ENCODE measurements at regions not wholly inside any gene's neighbourhood (a gene's known extent, or its start where the extent isn't known, plus 50 kb on each side); places are given as distances from the start of the nearest gene placed in this dataset.

DNA sequence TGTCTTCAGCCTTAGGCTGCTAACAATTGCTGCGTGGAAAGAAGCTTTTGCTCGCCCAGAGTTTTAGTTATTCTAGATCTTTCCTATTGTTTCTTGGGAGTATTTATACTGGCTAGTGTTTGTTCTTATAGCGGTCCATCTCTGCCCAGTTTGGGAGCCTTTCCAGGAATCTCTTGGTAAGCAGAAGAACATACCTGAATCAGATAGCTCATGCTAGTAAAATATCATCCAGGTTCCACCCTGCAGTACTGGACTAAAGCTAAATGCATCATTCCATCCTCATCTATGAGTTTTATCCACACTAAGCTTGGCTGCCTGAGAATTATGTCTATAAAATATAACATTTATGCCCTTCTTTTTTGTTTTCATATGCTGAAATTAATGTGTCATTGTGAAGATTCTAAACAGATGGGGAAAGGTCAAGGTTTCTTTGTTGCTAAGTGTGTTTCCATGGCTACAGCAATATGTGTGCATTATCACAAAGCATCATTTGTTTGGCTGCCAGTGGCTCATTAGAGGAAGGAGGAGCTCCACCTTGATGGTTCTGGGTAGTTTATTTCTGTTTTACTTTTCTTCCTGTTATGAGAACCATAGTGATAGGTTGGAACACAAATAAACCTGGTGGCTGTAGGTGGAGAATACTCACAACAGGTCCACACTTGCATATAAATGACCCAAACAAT, 182.8 kb downstream of the PIK3C3 start:
- DNase-seq, result no peak

DNA sequence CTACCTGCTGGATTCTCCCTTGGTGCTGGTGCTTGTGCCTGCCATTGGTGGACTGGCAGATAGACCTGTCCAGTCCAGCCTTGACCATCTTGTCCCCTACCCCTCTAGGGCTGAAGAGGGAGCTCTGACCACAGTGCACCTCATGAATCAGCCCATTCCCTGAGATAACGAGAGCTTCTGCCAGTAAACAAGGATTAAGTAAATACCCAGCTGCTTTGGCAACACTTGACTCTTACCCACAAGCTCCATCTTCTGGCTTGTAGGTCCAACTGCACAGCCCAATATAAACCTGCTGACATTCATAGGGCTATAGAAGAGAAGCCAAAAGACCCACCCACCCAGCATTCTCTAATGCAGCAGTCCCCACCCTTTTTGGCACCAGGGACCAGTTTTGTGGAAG, 186.4 kb downstream of the PIK3C3 start:
- DNase-seq, result no peak

DNA sequence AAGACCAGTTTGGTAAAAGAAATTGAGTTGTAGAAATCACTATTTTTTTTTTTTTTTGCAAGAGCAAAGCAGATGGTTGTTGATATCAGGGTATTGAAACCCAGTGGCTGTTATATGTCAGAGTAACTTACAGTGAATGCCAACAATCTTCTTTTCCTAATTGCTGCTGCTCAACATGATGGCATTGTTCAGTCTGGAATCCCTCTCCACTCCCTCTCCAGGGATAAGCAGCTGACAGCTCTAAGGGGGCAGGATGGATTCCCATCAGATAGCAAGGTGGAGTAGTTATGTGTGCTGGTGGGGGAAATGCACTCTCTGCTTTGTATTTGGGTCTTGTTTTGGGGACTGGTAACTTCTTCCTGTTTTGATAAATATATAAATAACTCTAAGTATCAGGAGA, 200.0 kb downstream of the PIK3C3 start:
- no peak for DNase-seq

- no peak for DNase-seq
Observed at GRCh38 chr18:42156281-42156680, 201.2 kb downstream of the PIK3C3 start.

- DNase-seq, result no peak
Observed at GRCh38 chr18:42157420-42157819, 202.4 kb downstream of the PIK3C3 start.

DNA sequence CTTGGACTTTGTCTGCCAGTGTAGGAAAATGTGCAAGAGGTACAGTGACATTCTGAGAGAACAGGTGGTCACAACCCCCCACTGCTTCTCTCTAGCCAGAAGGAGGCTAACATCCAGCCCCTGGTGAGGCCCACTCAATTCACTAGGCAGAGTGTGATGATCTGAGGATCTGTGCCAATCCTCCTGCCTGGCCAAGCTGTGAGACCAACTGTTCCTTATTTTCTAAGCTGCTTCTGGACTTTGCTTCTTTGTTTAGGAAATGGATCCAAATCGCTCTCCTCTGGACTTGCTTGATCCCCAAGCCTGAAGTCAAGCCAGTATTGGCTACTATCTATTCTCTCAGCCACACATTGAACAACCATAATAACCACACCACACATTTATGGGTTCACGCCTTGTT, 202.8 kb downstream of the PIK3C3 start:
- DNase-seq, result no peak

DNA sequence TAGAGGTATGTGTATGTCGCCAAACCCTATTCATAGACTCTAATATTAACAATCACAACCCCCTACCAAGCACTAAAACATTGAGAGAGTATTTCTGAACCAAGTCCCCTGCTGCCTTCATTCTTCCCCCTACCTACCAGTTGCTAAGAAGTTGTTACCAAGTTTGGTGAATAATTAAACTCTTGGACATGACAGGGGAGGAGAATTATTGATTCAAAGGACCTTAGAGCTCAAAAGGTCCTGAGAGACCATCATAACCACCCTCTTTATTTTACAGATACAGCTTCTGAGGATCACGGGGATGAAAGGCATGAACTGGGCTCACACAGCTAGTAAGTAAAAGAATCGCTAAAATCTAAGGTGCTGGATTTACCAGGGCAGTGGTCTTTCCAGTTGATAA, 204.1 kb downstream of the PIK3C3 start:
- no peak for DNase-seq

DNA sequence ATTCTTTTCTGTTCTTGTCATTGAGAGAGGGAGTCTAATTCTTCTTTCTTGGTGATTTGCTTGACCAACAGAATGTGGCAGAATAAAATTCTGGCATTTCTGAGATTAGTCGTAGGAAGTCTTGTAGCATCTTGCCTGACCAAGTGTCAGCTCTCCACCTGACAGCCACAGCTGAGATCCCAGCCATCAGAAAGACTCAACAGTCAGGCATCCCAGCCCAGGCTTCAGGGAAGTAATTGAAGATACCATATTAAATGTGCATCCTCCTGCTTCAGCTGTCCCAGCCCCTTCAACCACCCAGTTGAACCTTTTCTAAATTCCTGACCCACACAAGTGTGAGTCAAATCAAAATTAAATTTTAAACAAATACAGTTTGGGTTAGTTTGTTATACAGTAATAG, 208.3 kb downstream of the PIK3C3 start:
- DNase-seq, result no peak

DNA sequence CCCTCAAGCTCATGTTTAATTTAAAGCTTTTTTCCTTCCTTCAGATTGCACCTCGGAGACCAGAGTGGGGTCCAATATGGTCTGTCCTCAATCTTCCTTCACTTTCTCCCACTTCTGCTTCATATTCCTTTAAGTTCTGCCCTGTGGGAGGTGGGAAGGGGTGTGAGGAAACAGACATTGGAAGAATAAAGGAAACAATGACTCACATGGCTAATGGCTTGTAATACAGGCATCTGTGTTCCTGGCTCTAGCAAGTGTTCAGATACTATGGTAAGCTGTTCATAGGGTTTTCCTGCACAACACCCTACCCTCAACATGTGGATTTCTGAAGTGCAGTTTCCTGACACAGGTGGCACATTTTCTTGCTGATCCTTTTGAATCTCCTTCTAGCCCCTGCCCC, 209.5 kb downstream of the PIK3C3 start:
- DNase-seq, result no peak

DNA sequence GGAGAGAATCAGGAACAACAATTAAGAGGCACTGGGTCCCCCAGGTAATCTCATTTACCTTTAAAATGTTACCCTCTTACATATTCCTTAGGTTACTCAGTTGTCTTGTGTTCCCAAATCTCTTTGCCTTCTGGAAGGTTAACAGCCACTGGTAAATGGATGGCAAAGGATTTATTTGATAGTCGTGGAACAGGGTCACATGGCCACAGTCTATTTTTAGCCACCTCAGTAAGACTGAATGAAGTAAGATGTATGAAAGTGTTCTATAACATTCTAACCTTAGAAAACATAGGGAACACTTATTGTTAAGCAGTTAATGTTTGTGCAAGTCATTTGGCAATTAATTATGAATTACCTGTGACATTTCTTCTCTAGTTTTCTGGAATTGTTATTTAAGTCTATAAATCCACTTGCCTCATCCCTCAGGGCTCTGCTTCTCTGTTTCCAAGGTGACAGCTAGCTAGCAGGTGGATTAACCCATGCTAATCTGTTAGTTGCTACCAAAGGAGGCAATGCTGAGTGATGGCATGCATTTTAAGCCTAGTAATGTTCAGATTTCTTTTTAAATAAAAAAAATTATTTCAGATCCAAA, 211.0 kb downstream of the PIK3C3 start:
- DNase-seq, result no peak

DNA sequence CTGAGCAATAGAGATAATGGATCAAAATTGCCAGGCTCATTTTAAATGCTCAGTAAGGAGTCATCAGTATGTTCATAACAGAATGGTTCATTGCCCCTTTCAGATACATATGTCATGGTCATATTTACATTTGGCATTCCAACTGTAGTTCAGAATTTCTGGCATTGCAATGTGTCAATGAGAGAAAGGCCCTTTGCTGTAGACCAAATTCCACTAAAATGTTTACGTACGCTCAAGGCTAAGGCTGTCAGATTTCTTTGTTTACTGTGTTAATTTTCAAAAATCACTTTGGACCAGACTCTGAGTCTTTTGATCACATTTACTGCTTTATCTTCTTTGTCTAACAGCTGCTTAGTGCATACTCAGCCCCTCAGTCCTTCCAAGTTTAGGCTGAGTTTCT, 213.5 kb downstream of the PIK3C3 start:
- no peak for DNase-seq

DNA sequence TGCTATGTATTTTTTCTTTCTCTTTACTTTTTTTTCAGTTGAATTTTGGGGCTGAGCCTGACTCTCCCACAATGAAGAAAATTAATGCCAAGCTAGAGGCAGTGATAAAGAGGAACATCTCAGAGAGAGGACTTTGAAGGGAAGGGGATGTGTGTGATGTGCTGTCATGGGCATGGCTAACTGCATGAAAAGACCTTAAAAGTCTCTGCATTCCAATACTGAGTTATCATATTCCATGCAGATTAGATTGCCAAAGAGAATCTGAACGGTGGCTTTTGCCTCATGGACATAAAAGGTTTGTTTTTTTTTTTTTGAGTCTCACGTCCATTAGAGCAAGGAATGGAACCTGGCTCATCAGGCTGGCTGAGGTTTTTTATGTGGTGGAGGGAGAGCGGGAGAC, 213.9 kb downstream of the PIK3C3 start:
- DNase-seq, result no peak

GRCh38 chr18:42174909-42175308, 219.9 kb downstream of the PIK3C3 start:
- no peak for DNase-seq

DNA sequence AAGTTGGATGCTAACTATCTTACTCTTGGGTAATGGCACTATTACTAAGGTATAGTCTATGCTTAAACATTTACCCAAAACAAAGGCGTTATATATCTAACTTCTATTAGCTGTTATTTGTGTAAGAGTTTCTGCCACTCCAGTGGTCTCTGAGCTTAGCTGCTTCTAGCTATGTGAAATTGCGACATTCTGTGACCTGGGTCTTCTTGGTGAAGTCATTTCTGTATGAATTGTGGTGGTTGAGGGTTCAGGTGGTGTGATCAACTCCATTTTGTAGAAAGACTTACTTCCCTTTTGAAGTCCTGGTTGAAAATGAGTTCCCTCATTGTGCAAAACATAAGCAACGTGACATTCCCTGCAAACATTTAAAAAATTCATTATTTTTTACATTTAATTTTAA, 221.6 kb downstream of the PIK3C3 start:
- no peak for DNase-seq

- DNase-seq, result no peak
Observed at GRCh38 chr18:42177390-42177789, 222.4 kb downstream of the PIK3C3 start.

GRCh38 chr18:42178376-42179080, 223.5 kb downstream of the PIK3C3 start:
- no peak for DNase-seq

DNA sequence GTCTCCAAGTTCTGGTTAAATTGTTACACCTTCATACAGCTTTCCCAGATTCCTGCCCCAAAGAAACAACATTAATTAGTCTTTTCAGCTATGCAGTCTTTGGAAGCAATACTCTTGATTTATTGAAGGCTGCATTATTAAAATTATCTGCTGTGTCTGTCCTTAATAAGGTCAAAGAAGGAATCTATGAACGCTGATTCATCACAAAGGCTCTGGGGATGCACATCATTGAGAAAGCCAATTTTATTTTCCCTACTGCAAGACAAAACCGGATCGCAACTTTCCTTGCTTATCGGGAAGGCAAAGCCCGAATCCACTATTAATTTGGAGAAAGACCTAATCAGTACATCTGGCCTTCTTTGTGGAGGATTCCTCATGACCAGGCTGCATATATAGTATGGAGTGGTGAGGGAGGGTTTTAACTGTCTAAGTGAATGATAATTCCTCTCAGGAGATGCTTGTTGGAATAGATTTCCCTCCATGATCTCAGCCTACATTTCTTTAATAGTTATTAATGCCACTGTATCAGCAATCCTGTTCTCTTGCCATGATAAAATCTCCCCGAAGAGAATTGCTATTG, 224.6 kb downstream of the PIK3C3 start:
- no peak for DNase-seq

GRCh38 chr18:42181474-42181873, 226.4 kb downstream of the PIK3C3 start:
- DNase-seq, result no peak

DNA sequence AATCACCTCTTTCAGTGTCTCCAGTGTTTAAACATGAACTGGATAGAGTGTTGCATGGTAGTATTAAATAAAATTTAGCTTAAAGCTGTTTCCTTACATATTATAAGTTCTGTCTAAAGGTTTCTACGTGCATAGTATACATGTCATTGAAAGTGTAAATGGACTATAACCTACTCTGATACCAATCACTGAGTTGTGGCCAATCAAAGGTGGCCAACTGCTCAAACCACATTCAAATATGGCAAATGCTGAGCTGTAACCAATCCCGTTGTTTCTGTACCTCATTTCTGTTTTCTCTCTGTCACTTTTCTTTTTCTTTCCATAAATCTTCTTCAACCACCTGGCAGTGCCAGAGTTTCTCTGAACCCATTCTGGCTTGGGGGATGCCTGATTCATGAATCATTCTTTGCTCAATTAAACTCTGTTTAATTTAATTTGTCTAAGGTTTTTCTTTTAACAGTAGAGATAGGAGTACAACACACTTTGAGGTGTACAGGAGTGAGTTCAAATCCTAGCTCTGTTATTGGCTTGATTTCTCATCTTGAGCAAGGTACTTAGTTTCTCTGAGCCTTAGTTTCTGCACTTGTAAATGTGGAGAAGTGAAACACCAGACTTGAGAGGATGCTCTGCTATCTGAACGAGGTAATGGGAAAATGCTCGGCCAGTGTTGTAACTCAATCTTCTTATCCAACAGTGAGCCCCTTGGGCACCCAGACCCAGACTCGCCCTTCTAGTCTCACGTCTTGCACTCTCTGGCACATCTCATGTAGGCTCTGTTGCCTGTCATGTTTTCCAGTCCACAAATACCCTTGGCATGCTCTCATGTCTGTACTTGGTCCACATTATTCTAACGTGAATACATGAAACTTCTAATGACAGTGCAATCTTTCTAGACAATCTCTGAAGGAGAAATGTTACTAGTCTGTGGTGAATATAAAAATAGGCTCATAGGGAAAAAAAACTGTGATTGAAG, 228.0 kb downstream of the PIK3C3 start:
- no peak for DNase-seq

DNA sequence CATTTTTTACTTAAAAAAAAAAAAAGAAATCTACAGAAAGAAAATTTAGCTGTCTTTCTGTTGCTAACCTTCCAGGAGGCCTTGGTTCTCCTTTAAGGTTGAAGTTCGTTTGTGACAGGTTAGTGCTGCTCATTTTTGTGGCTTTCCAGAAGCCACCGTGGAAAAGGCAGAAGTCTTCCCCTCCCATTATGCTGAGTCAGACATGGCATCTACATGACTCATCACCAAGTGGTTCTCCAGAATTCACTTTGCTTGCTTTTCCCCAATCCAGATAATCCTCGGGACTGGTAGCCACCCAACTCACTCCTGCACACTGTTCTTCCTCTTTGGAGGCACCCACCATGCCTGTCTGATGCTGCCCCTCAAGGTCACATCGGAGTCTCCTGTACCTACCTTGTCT, 228.7 kb downstream of the PIK3C3 start:
- DNase-seq, result no peak

- no peak for DNase-seq
Observed at GRCh38 chr18:42184685-42185477, 229.8 kb downstream of the PIK3C3 start.

DNA sequence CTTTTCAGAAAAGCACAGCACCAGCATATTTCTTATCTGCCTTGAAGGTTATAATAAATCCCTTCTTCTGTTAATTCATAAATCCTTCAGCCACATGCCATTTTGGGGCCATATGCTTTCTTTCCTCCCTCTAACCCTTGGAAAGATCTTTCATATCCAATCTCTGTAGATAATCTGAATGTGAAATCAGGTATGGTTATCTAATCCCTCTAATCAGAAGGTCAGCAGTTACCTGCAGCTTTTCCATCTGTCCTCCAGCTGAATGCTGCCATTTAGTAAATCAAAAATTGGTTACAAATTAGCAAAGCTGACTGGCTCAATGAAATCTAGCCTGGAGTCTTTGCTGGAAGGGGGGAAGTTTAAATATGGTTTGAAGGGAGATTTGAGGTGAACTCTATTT, 230.5 kb downstream of the PIK3C3 start:
- no peak for DNase-seq
